GM23338 (cell line): ENCODE measurements at regions not wholly inside any gene's neighbourhood (a gene's known extent, or its start where the extent isn't known, plus 50 kb on each side); places are given as distances from the start of the nearest gene placed in this dataset.
"Not testable (repeated sequence)": the region's sequence is repeated elsewhere in the genome, so short reads cannot be mapped to it uniquely, and the experiment has no call there.

ENCODE experiments used
- ATAC-seq: fragments of 200-7000 bp; cut with Tn5 transposase; 3 replicates; pipeline ENCODE4 v1.9.1; 2020
- DNase-seq: peaks from one replicate; pipeline ENCODE4 v3.0.0-alpha.2; 2015; ENCODE audit warnings: low spot score
- H2AFZ ChIP-seq: fragments of 200-600 bp; sonication (generic); 2 replicates; pipeline ENCODE4 v1.8.0; 2016; ENCODE audit warnings: antibody characterized with exemption, mild to moderate bottlenecking, moderate library complexity
- H3F3A ChIP-seq: fragments of 200-600 bp; sonication (generic); replicated peaks from 2 replicates; pipeline ENCODE4 v1.8.0; 2017; ENCODE audit warnings: antibody characterized with exemption, mixed run types, low read depth
- H3K27ac ChIP-seq: fragments of 200-600 bp; sonication (generic); 2 replicates; pipeline ENCODE4 v1.6.1; 2016; ENCODE audit warnings: low read depth
- H3K27me3 ChIP-seq: fragments of 200-600 bp; sonication (generic); 2 replicates; pipeline ENCODE4 v1.8.0; 2016; ENCODE audit warnings: mild to moderate bottlenecking, mixed run types, moderate library complexity; ENCODE audit not compliant: insufficient read depth
- H3K36me3 ChIP-seq: fragments of 200-600 bp; sonication (generic); 2 replicates; pipeline ENCODE4 v1.8.0; 2016; ENCODE audit warnings: mild to moderate bottlenecking; ENCODE audit not compliant: insufficient read depth
- H3K4me1 ChIP-seq: fragments of 200-600 bp; sonication (generic); 2 replicates; pipeline ENCODE4 v1.8.0; 2016; ENCODE audit warnings: mild to moderate bottlenecking, moderate library complexity; ENCODE audit not compliant: insufficient read depth
- H3K4me2 ChIP-seq: fragments of 200-600 bp; sonication (generic); 2 replicates; pipeline ENCODE4 v1.7.1; 2017; ENCODE audit warnings: mixed run types
- H3K4me3 ChIP-seq: fragments of 200-600 bp; sonication (generic); 2 replicates; pipeline ENCODE4 v1.6.1; 2016; ENCODE audit warnings: mixed run types
- H3K79me2 ChIP-seq: fragments of 200-600 bp; sonication (generic); replicated peaks from 2 replicates; pipeline ENCODE4 v1.8.0; 2017; ENCODE audit warnings: mild to moderate bottlenecking; ENCODE audit not compliant: insufficient read depth
- H3K9me2 ChIP-seq: fragments of 200-600 bp; sonication (generic); 2 replicates; pipeline ENCODE4 v1.8.0; 2017; ENCODE audit not compliant: insufficient read depth
- H4K20me1 ChIP-seq: fragments of 200-600 bp; sonication (generic); replicated peaks from 2 replicates; pipeline ENCODE4 v1.8.0; 2017; ENCODE audit warnings: mild to moderate bottlenecking; ENCODE audit not compliant: insufficient read depth
- H3K27ac Mint-ChIP-seq: 2 replicates; pipeline ENCODE4 v1.8.0; 2020; ENCODE audit warnings: inconsistent platforms, mild to moderate bottlenecking, moderate library complexity, mixed read lengths
- H3K27me3 Mint-ChIP-seq: 3 replicates; pipeline ENCODE4 v1.8.0; 2022; ENCODE audit warnings: low read depth, mild to moderate bottlenecking, moderate library complexity, mixed read lengths, inconsistent platforms; ENCODE audit not compliant: insufficient read depth, poor library complexity
- H3K36me3 Mint-ChIP-seq: 3 replicates; pipeline ENCODE4 v1.8.0; 2021; ENCODE audit warnings: low read depth, mild to moderate bottlenecking, inconsistent platforms, moderate library complexity, mixed read lengths
- H3K4me1 Mint-ChIP-seq: 3 replicates; pipeline ENCODE4 v1.8.0; 2020; ENCODE audit warnings: mild to moderate bottlenecking, inconsistent platforms, mixed read lengths
- H3K4me3 Mint-ChIP-seq: 3 replicates; pipeline ENCODE4 v1.8.0; 2021; ENCODE audit warnings: moderate library complexity, mild to moderate bottlenecking, inconsistent platforms, mixed read lengths
- H3K9me3 Mint-ChIP-seq: 3 replicates; pipeline ENCODE4 v1.8.0; 2020; ENCODE audit warnings: moderate library complexity, mild to moderate bottlenecking, inconsistent platforms, mixed read lengths
- CREB1 ChIP-seq: fragments of 250-450 bp; sonication (Bioruptor Pico); IDR thresholded peaks from 2 replicates; pipeline ENCODE4 v1.5.0; 2020; ENCODE audit warnings: low read depth, mild to moderate bottlenecking, moderate library complexity
- ETS1 ChIP-seq: IDR thresholded peaks from 2 replicates; pipeline ENCODE4 v1.6.1; 2016; ENCODE audit warnings: antibody characterized with exemption
- EZH2phosphoT487 ChIP-seq: fragments of 200-600 bp; sonication (generic); IDR thresholded peaks from one replicate; pipeline ENCODE4 v1.8.1; 2018; ENCODE audit warnings: antibody characterized with exemption; ENCODE audit not compliant: unreplicated experiment
- STAT1 ChIP-seq: IDR thresholded peaks from one replicate; pipeline ENCODE4 v1.6.1; 2016; ENCODE audit warnings: antibody characterized with exemption; ENCODE audit not compliant: unreplicated experiment
- ZNF114 ChIP-seq: fragments of 250-450 bp; sonication (Bioruptor Pico); IDR thresholded peaks from 2 replicates; pipeline ENCODE4 v1.5.0; 2020; ENCODE audit warnings: mild to moderate bottlenecking, moderate library complexity
- ZNF462 ChIP-seq: fragments of 250-450 bp; sonication (Bioruptor Pico); IDR thresholded peaks from 2 replicates; pipeline ENCODE4 v1.5.0; 2020; ENCODE audit warnings: mild to moderate bottlenecking, moderate library complexity

- TF ChIP-seq ZNF462 (CRISPR knock-in tag) (no peak), EZH2phosphoT487 (no peak), ZNF114 (CRISPR knock-in tag) (no peak), STAT1 (no peak), ETS1 (no peak), CREB1 (no peak)
Measured at GRCh38 chr9:27829621-27830020, 256.3 kb upstream of the C9orf72 start (continued).

- not testable (repeated sequence) for H3K27me3 Mint-ChIP-seq, DNase-seq, H3K36me3 ChIP-seq, H3K27ac Mint-ChIP-seq, H4K20me1 ChIP-seq, H3K4me3 ChIP-seq, H2AFZ ChIP-seq, H3K79me2 ChIP-seq, H3K9me2 ChIP-seq, ATAC-seq, H3K4me1 ChIP-seq, H3K4me2 ChIP-seq, H3F3A ChIP-seq, H3K4me3 Mint-ChIP-seq, H3K4me1 Mint-ChIP-seq, H3K9me3 Mint-ChIP-seq, H3K27ac ChIP-seq, H3K27me3 ChIP-seq, H3K36me3 Mint-ChIP-seq
Measured at GRCh38 chr9:27832108-27832507, 258.8 kb upstream of the C9orf72 start.
